Nephron progenitor cell (in vitro differentiated cells): ENCODE measurements at regions not wholly inside any gene's neighbourhood (a gene's known extent, or its start where the extent isn't known, plus 50 kb on each side); places are given as distances from the start of the nearest gene placed in this dataset.

Experiments
- DNase-seq: peaks from one replicate; pipeline ENCODE4 v3.0.0; 2021
- H3K27ac Mint-ChIP-seq: 2 replicates; pipeline ENCODE4 v1.8.0; 2021; ENCODE audit warnings: mild to moderate bottlenecking, moderate library complexity, mixed read lengths
- H3K27me3 Mint-ChIP-seq: 2 replicates; pipeline ENCODE4 v1.8.0; 2021; ENCODE audit warnings: mild to moderate bottlenecking, low read depth, mixed read lengths; ENCODE audit not compliant: poor library complexity
- H3K36me3 Mint-ChIP-seq: 2 replicates; pipeline ENCODE4 v1.8.0; 2021; ENCODE audit warnings: low read depth, mixed read lengths
- H3K4me1 Mint-ChIP-seq: 2 replicates; pipeline ENCODE4 v1.8.0; 2021; ENCODE audit warnings: mixed read lengths
- H3K4me3 Mint-ChIP-seq: 2 replicates; pipeline ENCODE4 v1.8.0; 2021; ENCODE audit warnings: mild to moderate bottlenecking, moderate library complexity, mixed read lengths
- H3K9me3 Mint-ChIP-seq: 2 replicates; pipeline ENCODE4 v1.8.0; 2021; ENCODE audit warnings: mild to moderate bottlenecking, moderate library complexity, mixed read lengths
- TF ChIP-seq, protein P1 (sequence below): fragments of 200-600 bp; sonication (generic); IDR thresholded peaks from 2 replicates; pipeline ENCODE4 v1.5.0; 2021; ENCODE audit warnings: antibody characterized with exemption

DNA sequence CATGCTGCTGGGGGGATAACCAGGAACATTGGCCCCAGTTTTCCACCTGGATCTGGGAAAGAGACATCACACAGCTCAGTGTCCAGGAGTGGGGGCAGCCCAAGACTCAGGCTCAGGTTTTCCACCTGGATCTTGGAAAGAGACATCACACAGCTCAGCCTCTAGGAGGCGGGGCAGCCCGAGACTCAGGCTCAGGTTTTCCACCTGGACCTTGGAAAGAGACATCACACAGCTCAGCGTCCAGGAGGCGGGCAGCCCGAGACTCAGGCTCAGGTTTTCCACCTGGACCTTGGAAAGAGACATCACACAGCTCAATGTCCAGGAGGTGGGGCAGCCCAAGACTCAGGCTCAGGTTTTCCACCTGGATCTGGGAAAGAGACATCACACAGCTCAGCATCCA is 361.6 kb downstream of the THBS2 start:
- Mint-ChIP-seq H3K4me1 (peaks cover 40% of the 10 kb centered on the region), H3K4me3 (no peak overlapping the region), H3K27ac (no peak overlapping the region), H3K36me3 (no peaks in the 10 kb centered on the region), H3K9me3 (peaks cover 6% of the 10 kb centered on the region), H3K27me3 (peaks cover 24% of the 10 kb centered on the region)
- no peak for DNase-seq
- TF ChIP-seq, protein P1, sequence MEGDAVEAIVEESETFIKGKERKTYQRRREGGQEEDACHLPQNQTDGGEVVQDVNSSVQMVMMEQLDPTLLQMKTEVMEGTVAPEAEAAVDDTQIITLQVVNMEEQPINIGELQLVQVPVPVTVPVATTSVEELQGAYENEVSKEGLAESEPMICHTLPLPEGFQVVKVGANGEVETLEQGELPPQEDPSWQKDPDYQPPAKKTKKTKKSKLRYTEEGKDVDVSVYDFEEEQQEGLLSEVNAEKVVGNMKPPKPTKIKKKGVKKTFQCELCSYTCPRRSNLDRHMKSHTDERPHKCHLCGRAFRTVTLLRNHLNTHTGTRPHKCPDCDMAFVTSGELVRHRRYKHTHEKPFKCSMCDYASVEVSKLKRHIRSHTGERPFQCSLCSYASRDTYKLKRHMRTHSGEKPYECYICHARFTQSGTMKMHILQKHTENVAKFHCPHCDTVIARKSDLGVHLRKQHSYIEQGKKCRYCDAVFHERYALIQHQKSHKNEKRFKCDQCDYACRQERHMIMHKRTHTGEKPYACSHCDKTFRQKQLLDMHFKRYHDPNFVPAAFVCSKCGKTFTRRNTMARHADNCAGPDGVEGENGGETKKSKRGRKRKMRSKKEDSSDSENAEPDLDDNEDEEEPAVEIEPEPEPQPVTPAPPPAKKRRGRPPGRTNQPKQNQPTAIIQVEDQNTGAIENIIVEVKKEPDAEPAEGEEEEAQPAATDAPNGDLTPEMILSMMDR, result no peak

DNA sequence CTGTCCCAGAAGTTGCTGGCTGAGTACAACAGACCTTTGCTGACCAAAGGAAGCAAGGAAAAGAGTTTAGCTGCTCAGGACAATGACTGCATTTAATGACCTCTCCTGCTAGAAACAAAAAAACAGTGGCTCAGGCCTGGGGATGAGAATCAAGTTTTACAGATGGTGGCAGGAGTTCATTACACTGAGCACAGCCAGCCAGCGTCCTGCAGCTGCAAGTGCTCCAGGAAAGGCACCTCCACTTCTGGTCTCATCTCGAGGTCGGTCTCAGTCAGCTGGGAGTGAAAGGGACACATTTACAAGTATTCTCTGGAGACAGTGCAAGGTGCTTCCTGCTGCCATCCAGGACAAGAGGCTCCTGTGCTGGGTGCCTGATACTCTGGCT is 362.7 kb downstream of the THBS2 start:
- peaks cover 21% of the 10 kb centered on the region for H3K27me3 Mint-ChIP-seq
- no peak overlapping the region for H3K4me3 Mint-ChIP-seq
- TF ChIP-seq, protein P1, result no peak
- peaks cover 49% of the 10 kb centered on the region for H3K4me1 Mint-ChIP-seq
- H3K27ac Mint-ChIP-seq, result no peak overlapping the region
- DNase-seq, result no peak
- no peaks in the 10 kb centered on the region for H3K36me3 Mint-ChIP-seq
- no peaks in the 10 kb centered on the region for H3K9me3 Mint-ChIP-seq

GRCh38 chr6:168890306-168890980 is 363.2 kb downstream of the THBS2 start:
- no peaks in the 10 kb centered on the region for H3K9me3 Mint-ChIP-seq
- TF ChIP-seq, protein P1, result no peak
- peaks cover 21% of the 10 kb centered on the region for H3K27me3 Mint-ChIP-seq
- H3K4me1 Mint-ChIP-seq, result peaks cover 49% of the 10 kb centered on the region
- no peak for DNase-seq
- H3K4me3 Mint-ChIP-seq, result no peak overlapping the region
- H3K36me3 Mint-ChIP-seq, result no peaks in the 10 kb centered on the region
- H3K27ac Mint-ChIP-seq, result no peak overlapping the region

DNA sequence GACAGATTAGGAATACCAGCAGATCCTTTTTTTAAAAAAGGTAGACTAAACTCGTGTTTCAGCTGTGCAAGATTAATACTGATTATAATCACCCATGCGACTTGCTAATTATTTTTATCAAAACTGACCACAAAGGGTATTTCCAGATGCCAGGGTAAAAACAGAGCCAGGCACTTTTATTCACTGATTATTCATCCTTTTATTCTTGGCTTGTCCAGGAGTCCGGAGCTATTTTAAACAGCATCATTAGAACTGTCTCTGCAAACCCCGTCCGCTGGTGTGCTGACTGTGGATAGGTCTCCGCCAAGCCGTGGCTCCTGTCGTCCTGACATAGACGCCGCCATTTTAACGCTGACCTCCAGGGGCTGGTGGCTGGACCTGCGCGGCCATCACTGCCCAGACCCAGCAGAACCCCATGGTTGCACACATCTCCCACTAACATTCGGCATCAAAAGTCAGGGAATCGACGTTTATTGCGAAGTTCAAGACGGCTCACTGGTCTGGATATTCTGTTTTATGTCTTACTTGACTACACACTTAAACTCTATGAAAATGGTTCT is 364.8 kb downstream of the THBS2 start:
- H3K4me1 Mint-ChIP-seq, result peaks cover 46% of the 10 kb centered on the region

GRCh38 chr6:168888102-168888501 is 365.5 kb downstream of the THBS2 start:
- no peaks in the 10 kb centered on the region for H3K36me3 Mint-ChIP-seq
- no peak overlapping the region for H3K4me3 Mint-ChIP-seq
- peaks cover 24% of the 10 kb centered on the region for H3K27me3 Mint-ChIP-seq
- TF ChIP-seq, protein P1, result no peak
- no peak overlapping the region for H3K27ac Mint-ChIP-seq
- H3K9me3 Mint-ChIP-seq, result peaks cover 6% of the 10 kb centered on the region
- DNase-seq, result no peak
- peaks cover 46% of the 10 kb centered on the region for H3K4me1 Mint-ChIP-seq

More for the DNA sequence above, 364.8 kb downstream of the THBS2 start:
- no peak for DNase-seq
- Mint-ChIP-seq H3K9me3 (peaks cover 2% of the 10 kb centered on the region), H3K27ac (no peak overlapping the region), H3K27me3 (peaks cover 27% of the 10 kb centered on the region), H3K4me3 (no peak overlapping the region), H3K36me3 (no peaks in the 10 kb centered on the region)
- TF ChIP-seq, protein P1, result no peak

DNA sequence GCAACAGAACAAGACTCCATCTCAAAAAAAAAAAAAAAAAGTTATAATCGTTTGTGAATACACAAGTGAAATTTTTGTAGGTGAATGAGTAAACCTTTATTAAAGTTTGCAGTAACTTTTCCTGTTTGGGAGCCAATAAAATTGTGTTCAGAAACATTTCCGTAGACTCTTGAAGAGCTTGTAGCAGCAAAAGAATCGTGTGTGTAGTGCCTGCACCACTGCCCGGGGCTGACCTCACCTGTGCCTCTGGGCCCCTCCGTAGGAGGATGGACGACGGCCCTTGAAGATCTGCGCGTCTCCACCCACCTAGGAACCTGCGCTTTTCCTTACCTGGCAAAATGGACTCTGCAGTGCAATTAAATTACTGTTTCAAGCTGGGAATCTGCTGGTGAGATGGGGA is 366.0 kb downstream of the THBS2 start:
- Mint-ChIP-seq H3K36me3 (no peaks in the 10 kb centered on the region), H3K9me3 (peaks cover 6% of the 10 kb centered on the region), H3K27me3 (peaks cover 24% of the 10 kb centered on the region), H3K4me3 (no peak overlapping the region), H3K4me1 (peaks cover 46% of the 10 kb centered on the region), H3K27ac (no peak overlapping the region)
- no peak for DNase-seq
- TF ChIP-seq, protein P1, result no peak
